ENCODE measurements at regions not wholly inside any gene's neighbourhood (a gene's known extent, or its start where the extent isn't known, plus 50 kb on each side); places are given as distances from the start of the nearest gene placed in this dataset.

DNA sequence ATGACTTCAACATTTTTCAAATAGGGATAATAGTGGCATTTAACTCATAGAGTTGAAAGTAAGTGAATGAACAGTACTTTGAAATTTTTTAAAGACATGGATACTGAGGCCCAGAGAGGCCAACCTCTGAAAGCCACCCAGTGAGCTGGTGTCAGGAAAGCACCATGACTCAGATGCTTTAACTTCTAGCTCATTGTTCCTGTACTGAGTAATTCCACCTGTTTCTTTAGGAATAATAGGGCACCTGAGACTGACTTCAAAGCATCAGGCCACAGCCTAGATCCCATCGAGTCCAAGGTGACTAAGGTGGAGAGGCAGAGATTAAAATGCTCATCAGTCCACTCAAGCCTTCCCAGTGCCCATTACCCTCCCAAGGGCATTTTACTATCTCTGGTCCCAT lies 491.8 kb upstream of the TENM4 start:
- TF ChIP-seq CTCF (conservative IDR thresholded peaks at IDR 0.05), result no peak
- Histone ChIP-seq H3K18ac (ENCODE audit: insufficient read length, low read depth, low read length) (no peak overlapping the region), H2BK20ac (ENCODE audit: low read depth, low read length, poor library complexity, severe bottlenecking) (no peak overlapping the region), H3K14ac (ENCODE audit: insufficient read depth, low read length) (no peak overlapping the region), H4K91ac (ENCODE audit: insufficient read length, low read depth, low read length) (no peak overlapping the region), H2AFZ (ENCODE audit: low read length) (no peak overlapping the region), H3K4ac (ENCODE audit: low read depth, low read length) (no peak overlapping the region), H3K79me1 (ENCODE audit: insufficient read depth, low read depth, low read length, poor library complexity, severe bottlenecking) (no peaks in the 10 kb centered on the region), H3K79me2 (ENCODE audit: insufficient read depth, low read length) (no peaks in the 10 kb centered on the region), H2BK15ac (ENCODE audit: low read depth, low read length) (no peak overlapping the region), H3K27ac (ENCODE audit: insufficient read length, low read depth, low read length) (no peak overlapping the region), H3K56ac (ENCODE audit: insufficient read length, low read depth, low read length) (no peak overlapping the region), H2BK120ac (ENCODE audit: low read depth, low read length, poor library complexity, severe bottlenecking) (no peak overlapping the region), H3K9ac (ENCODE audit: extremely low read depth, insufficient read length, low read length) (no peak overlapping the region), H3K4me2 (ENCODE audit: insufficient read depth, insufficient read length, low read length) (no peak overlapping the region), H3K23me2 (ENCODE audit: insufficient read length, low read depth, low read length, poor library complexity, severe bottlenecking) (no peaks in the 10 kb centered on the region), H3K9me3 (ENCODE audit: control insufficient read depth, low read depth, low read length) (no peaks in the 10 kb centered on the region), H2AK5ac (ENCODE audit: insufficient read length, low read length) (no peak overlapping the region), H4K8ac (replicated peaks; ENCODE audit: insufficient read length, low read depth, low read length) (no peak overlapping the region), H3K4me1 (ENCODE audit: insufficient read depth, low read length) (no peaks in the 10 kb centered on the region), H2BK12ac (ENCODE audit: insufficient read length, low read depth, low read length) (no peak overlapping the region), H3T11ph (ENCODE audit: low read length) (no peak overlapping the region), H4K20me1 (ENCODE audit: control insufficient read depth, insufficient read depth, insufficient read length) (no peaks in the 10 kb centered on the region), H3K27me3 (ENCODE audit: insufficient read depth, low read length) (no peaks in the 10 kb centered on the region), H2BK5ac (ENCODE audit: insufficient read length, low read length) (no peak overlapping the region), H3K23ac (ENCODE audit: insufficient read length, low read depth, low read length) (no peak overlapping the region), H4K5ac (ENCODE audit: insufficient read length, low read depth, low read length) (no peak overlapping the region)
- no peaks in the 10 kb centered on the region for H3K4me1 Mint-ChIP-seq
- H3K36me3 Mint-ChIP-seq (ENCODE audit: insufficient read depth in 1 of 3, low read depth in 3 of 3), result peaks cover 0 to 1% (median 0%) of the 10 kb centered on the region in 3 experiments; a peak in 1 of 7 replicates
- H3K9me3 Mint-ChIP-seq, result no peaks in the 10 kb centered on the region
- no CpG with 5 or more reads among the region's 1 CpG for WGBS (ENCODE audit: extremely low coverage, insufficient read length, low lambda C conversion rate)
- no peak overlapping the region for H3K4me3 Mint-ChIP-seq
- H3K27ac Mint-ChIP-seq, result no peak overlapping the region
- H3K27me3 Mint-ChIP-seq (ENCODE audit: low read depth), result no peaks in the 10 kb centered on the region
- DNase-seq, result no peak

Measured in H9 (cell line).